ENCODE measurements at regions not wholly inside any gene's neighbourhood (a gene's known extent, or its start where the extent isn't known, plus 50 kb on each side); places are given as distances from the start of the nearest gene placed in this dataset.

DNA sequence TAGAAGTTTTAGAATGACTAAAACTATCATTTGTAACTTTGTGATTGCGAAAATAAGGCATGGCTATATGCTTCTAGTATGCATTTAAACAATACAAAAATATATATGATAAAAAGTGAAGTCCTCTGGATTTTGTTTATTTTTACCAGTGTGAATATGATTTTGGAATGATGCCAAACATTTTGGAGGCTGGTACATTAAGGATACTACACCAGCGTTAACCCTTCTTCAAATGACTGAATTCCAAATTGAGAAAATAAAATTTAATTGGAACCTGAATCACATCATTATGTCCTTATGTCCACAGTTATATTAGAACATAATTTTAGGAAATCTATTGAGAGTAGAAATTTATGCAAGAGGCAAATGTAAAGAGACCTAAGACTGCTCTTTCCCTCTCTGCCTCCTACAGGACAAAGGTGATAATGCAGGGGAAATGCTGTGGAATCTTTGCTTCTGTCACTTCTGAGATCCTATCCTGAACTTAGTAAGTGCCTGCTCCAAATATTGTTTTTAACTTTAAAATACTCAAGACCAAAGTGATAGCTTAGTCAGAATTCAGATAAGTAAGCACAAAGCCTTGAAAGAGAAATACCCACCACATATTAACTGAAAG lies 121.1 kb upstream of the NANOGP8 start:
- no peak overlapping the region for H3K9ac ChIP-seq (ENCODE audit: insufficient read depth in 1 of 2, low read depth in 2 of 2, low read length in 2 of 2)
- H4K20me1 ChIP-seq (replicated peaks; ENCODE audit: control insufficient read depth, insufficient read depth, low read length), result no peaks in the 10 kb centered on the region
- no peak overlapping the region for H3K4me2 ChIP-seq (ENCODE audit: insufficient read depth, low read length)
- peak; percentile 78 for ATAC-seq
- no TSS peak for BruUV-seq (replicated peaks)
- intact Hi-C loops (cut with micrococcal nuclease) (no loop called here), in situ Hi-C loops (cut with MboI) (no loop called here)
- H3K9me3 ChIP-seq (replicated peaks; ENCODE audit: control insufficient read depth, insufficient read depth, low read depth, low read length), result no peaks in the 10 kb centered on the region
- peak; percentile 41 to 54 (median 46) for DNase-seq (ENCODE audit: extremely low read depth in 1 of 4, low spot score in 3 of 4)
- no peak overlapping the region for H3K27ac ChIP-seq (ENCODE audit: extremely low read depth, low read depth, low read length)
- peak; percentile 11 for FAIRE-seq
- TF ChIP-seq ZNF24 (IDR thresholded peaks at IDR 0.05) (no peak), RAD21 (CRISPR knock-in tag; conservative IDR thresholded peaks at IDR 0.05 in 1 of 2, IDR thresholded peaks at IDR 0.05 in 1 of 2) (peak; percentile 22 to 65; a peak in 2 of 4 replicates), ZFP30 (CRISPR knock-in tag; IDR thresholded peaks at IDR 0.05; ENCODE audit: borderline replicate concordance) (no peak), ETS2 (tag; IDR thresholded peaks at IDR 0.05; ENCODE audit: borderline replicate concordance, poor library complexity, severe bottlenecking) (no peak), ZNF75A (CRISPR knock-in tag; IDR thresholded peaks at IDR 0.05) (no peak), NFIC (IDR thresholded peaks at IDR 0.05) (peak; percentile 90), CBX3 (IDR thresholded peaks at IDR 0.05; ENCODE audit: borderline replicate concordance in 1 of 2, low read length in 2 of 2) (0 out of 3 replicates have a peak, but pooled peaks of 1 of the 2 experiments have one; percentile 28), PHB (CRISPR knock-in tag; IDR thresholded peaks at IDR 0.05) (no peak)
- TF ChIP-seq, protein P1, sequence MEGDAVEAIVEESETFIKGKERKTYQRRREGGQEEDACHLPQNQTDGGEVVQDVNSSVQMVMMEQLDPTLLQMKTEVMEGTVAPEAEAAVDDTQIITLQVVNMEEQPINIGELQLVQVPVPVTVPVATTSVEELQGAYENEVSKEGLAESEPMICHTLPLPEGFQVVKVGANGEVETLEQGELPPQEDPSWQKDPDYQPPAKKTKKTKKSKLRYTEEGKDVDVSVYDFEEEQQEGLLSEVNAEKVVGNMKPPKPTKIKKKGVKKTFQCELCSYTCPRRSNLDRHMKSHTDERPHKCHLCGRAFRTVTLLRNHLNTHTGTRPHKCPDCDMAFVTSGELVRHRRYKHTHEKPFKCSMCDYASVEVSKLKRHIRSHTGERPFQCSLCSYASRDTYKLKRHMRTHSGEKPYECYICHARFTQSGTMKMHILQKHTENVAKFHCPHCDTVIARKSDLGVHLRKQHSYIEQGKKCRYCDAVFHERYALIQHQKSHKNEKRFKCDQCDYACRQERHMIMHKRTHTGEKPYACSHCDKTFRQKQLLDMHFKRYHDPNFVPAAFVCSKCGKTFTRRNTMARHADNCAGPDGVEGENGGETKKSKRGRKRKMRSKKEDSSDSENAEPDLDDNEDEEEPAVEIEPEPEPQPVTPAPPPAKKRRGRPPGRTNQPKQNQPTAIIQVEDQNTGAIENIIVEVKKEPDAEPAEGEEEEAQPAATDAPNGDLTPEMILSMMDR (IDR thresholded peaks at IDR 0.05 in 2 of 3, conservative IDR thresholded peaks at IDR 0.05 in 1 of 3; ENCODE audit: insufficient read depth in 2 of 3, low read depth in 1 of 3, low read length in 3 of 3), result peak; percentile 23 to 58 (median 49); a peak in 5 of 6 replicates
- TF ChIP-seq, protein P2, sequence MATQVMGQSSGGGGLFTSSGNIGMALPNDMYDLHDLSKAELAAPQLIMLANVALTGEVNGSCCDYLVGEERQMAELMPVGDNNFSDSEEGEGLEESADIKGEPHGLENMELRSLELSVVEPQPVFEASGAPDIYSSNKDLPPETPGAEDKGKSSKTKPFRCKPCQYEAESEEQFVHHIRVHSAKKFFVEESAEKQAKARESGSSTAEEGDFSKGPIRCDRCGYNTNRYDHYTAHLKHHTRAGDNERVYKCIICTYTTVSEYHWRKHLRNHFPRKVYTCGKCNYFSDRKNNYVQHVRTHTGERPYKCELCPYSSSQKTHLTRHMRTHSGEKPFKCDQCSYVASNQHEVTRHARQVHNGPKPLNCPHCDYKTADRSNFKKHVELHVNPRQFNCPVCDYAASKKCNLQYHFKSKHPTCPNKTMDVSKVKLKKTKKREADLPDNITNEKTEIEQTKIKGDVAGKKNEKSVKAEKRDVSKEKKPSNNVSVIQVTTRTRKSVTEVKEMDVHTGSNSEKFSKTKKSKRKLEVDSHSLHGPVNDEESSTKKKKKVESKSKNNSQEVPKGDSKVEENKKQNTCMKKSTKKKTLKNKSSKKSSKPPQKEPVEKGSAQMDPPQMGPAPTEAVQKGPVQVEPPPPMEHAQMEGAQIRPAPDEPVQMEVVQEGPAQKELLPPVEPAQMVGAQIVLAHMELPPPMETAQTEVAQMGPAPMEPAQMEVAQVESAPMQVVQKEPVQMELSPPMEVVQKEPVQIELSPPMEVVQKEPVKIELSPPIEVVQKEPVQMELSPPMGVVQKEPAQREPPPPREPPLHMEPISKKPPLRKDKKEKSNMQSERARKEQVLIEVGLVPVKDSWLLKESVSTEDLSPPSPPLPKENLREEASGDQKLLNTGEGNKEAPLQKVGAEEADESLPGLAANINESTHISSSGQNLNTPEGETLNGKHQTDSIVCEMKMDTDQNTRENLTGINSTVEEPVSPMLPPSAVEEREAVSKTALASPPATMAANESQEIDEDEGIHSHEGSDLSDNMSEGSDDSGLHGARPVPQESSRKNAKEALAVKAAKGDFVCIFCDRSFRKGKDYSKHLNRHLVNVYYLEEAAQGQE (IDR thresholded peaks at IDR 0.05; ENCODE audit: borderline replicate concordance), result peak; percentile 27; the same call in 1 of the 2 replicates
- TF ChIP-seq, protein P2 (CRISPR knock-in tag; IDR thresholded peaks at IDR 0.05; ENCODE audit: low read depth), result no peak
- no peak overlapping the region for H3K4me3 ChIP-seq
- 81% methylated on average over 2 of the region's 2 CpGs for WGBS (ENCODE audit: insufficient coverage, low coverage, missing lambda C conversion rate)
- H3K9me1 ChIP-seq (ENCODE audit: control insufficient read depth, insufficient read depth, low read length), result no peaks in the 10 kb centered on the region
- no peaks in the 10 kb centered on the region for H3K36me3 ChIP-seq (ENCODE audit: control insufficient read depth, insufficient read depth, low read length)
- POLR2A ChIA-PET, result no interaction called here
- H3K27me3 ChIP-seq (ENCODE audit: control insufficient read depth in 2 of 2, insufficient read depth in 2 of 2, low read length in 2 of 2), result no peaks in the 10 kb centered on the region
- CTCF ChIA-PET (ENCODE audit: low intra/inter-chr PET ratio), result no interaction called here
- H2AFZ ChIP-seq (ENCODE audit: low read depth, low read length), result no peak overlapping the region; the same call in 1 of the 2 replicates
- no peaks in the 10 kb centered on the region for H3K79me2 ChIP-seq (ENCODE audit: control insufficient read depth, insufficient read depth, low read length)
- H3K4me1 ChIP-seq (replicated peaks in 1 of 2; ENCODE audit: control insufficient read depth in 2 of 2, insufficient read depth in 2 of 2, low read length in 2 of 2), result no peaks in the 10 kb centered on the region
